ENCODE measurements at regions not wholly inside any gene's neighbourhood (a gene's known extent, or its start where the extent isn't known, plus 50 kb on each side); places are given as distances from the start of the nearest gene placed in this dataset.

- peak; percentile 65 for DNase-seq
Observed at GRCh38 chr9:36728651-36729520, 156.2 kb downstream of the MELK start.

- DNase-seq = no peak
Observed at GRCh38 chr9:36729906-36730305, 157.2 kb downstream of the MELK start.

- DNase-seq = no peak
Observed at GRCh38 chr9:36730414-36730813, 157.7 kb downstream of the MELK start.

GRCh38 chr9:36731068-36731956, 158.6 kb downstream of the MELK start:
- peak; percentile 19 for DNase-seq

GRCh38 chr9:36734737-36735136, 162.0 kb downstream of the MELK start:
- DNase-seq = no peak

GRCh38 chr9:36736648-36737047, 164.0 kb downstream of the MELK start:
- no peak for DNase-seq

- no peak for DNase-seq
Observed at GRCh38 chr9:36738318-36738976, 165.8 kb downstream of the MELK start.

- no peak for DNase-seq
Observed at GRCh38 chr9:36739373-36740116, 166.8 kb downstream of the MELK start.

- no peak for DNase-seq
Observed at GRCh38 chr9:36742264-36742663, 169.6 kb downstream of the MELK start.

GRCh38 chr9:36744678-36745077, 172.0 kb downstream of the MELK start:
- DNase-seq = no peak

GRCh38 chr9:36745977-36746376, 173.3 kb downstream of the MELK start:
- DNase-seq = no peak

- DNase-seq = no peak
Observed at GRCh38 chr9:36746415-36746814, 173.7 kb downstream of the MELK start.

GRCh38 chr9:36748322-36748899, 175.7 kb downstream of the MELK start:
- DNase-seq = peak; percentile 25

- DNase-seq = no peak
Observed at GRCh38 chr9:36749461-36749860, 176.8 kb downstream of the MELK start.

GRCh38 chr9:36750630-36751029, 177.9 kb downstream of the MELK start:
- DNase-seq = no peak

- no peak for DNase-seq
Observed at GRCh38 chr9:36755019-36755418, 182.3 kb downstream of the MELK start.

GRCh38 chr9:36759141-36759540, 186.4 kb downstream of the MELK start:
- DNase-seq = no peak

- DNase-seq = no peak
Observed at GRCh38 chr9:36759976-36760375, 187.3 kb downstream of the MELK start.

- DNase-seq = no peak
Observed at GRCh38 chr9:36760667-36761420, 188.1 kb downstream of the MELK start.

GRCh38 chr9:36762958-36763357, 190.3 kb downstream of the MELK start:
- no peak for DNase-seq

- DNase-seq = no peak
Observed at GRCh38 chr9:36763778-36764177, 191.1 kb downstream of the MELK start.
